ENCODE measurements at regions not wholly inside any gene's neighbourhood (a gene's known extent, or its start where the extent isn't known, plus 50 kb on each side); places are given as distances from the start of the nearest gene placed in this dataset.

DNA sequence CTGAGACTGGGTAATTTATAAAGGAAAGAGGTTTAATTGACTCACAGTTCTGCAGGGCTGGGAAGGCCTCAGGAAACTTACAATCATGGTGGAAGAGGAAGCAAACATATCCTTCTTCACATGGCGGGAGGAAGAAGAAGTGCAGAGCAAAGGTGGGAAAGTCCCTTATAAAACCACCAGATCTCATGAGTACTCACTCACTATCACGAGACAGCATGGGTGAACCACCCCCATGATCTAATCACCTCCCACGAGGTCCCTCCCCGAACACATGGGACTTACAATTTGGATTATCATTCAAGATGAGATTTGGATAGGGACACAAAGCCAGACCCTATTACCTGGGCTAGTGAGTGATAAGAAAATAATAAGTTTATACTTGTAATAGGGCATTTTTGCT, 70.6 kb upstream of the HS3ST2 start:
- TF ChIP-seq, protein P1, sequence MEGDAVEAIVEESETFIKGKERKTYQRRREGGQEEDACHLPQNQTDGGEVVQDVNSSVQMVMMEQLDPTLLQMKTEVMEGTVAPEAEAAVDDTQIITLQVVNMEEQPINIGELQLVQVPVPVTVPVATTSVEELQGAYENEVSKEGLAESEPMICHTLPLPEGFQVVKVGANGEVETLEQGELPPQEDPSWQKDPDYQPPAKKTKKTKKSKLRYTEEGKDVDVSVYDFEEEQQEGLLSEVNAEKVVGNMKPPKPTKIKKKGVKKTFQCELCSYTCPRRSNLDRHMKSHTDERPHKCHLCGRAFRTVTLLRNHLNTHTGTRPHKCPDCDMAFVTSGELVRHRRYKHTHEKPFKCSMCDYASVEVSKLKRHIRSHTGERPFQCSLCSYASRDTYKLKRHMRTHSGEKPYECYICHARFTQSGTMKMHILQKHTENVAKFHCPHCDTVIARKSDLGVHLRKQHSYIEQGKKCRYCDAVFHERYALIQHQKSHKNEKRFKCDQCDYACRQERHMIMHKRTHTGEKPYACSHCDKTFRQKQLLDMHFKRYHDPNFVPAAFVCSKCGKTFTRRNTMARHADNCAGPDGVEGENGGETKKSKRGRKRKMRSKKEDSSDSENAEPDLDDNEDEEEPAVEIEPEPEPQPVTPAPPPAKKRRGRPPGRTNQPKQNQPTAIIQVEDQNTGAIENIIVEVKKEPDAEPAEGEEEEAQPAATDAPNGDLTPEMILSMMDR (IDR thresholded peaks at IDR 0.05), result no peak
- no peak for TF ChIP-seq POLR2A (IDR thresholded peaks at IDR 0.05)
